Ishikawa (cell line): ENCODE measurements at regions not wholly inside any gene's neighbourhood (a gene's known extent, or its start where the extent isn't known, plus 50 kb on each side); places are given as distances from the start of the nearest gene placed in this dataset.

Source experiments
- CEBPB ChIP-seq: IDR thresholded peaks from 2 replicates; pipeline ENCODE4 v1.6.1; 2012
- CREB1 ChIP-seq: IDR thresholded peaks from 2 replicates; pipeline ENCODE4 v1.6.1; 2012; ENCODE audit warnings: low read depth
- EGR1 ChIP-seq: IDR thresholded peaks from 2 replicates; pipeline ENCODE4 v1.6.1; 2012
- EP300 ChIP-seq: IDR thresholded peaks from 2 replicates; pipeline ENCODE4 v1.6.1; 2012; ENCODE audit warnings: borderline replicate concordance
- FOXM1 ChIP-seq: IDR thresholded peaks from 2 replicates; pipeline ENCODE4 v1.6.1; 2012; ENCODE audit warnings: low read depth, borderline replicate concordance
- MAX ChIP-seq: IDR thresholded peaks from 2 replicates; pipeline ENCODE4 v1.6.1; 2012
- NFIC ChIP-seq: IDR thresholded peaks from 2 replicates; pipeline ENCODE4 v1.6.1; 2012
- RAD21 ChIP-seq: IDR thresholded peaks from 2 replicates; pipeline ENCODE4 v1.6.1; 2012; ENCODE audit warnings: low read depth
- REST ChIP-seq: IDR thresholded peaks from 2 replicates; pipeline ENCODE4 v1.6.1; 2012; ENCODE audit warnings: low read depth, mild to moderate bottlenecking
- TAF1 ChIP-seq: IDR thresholded peaks from 2 replicates; pipeline ENCODE4 v1.6.1; 2012; ENCODE audit warnings: low read depth, mild to moderate bottlenecking
- TCF12 ChIP-seq: IDR thresholded peaks from 2 replicates; pipeline ENCODE4 v1.6.1; 2012; ENCODE audit warnings: low read depth
- TEAD4 ChIP-seq: IDR thresholded peaks from 2 replicates; pipeline ENCODE4 v1.6.1; 2012
- USF1 ChIP-seq: IDR thresholded peaks from 2 replicates; pipeline ENCODE4 v1.6.1; 2012
- YY1 ChIP-seq: IDR thresholded peaks from 2 replicates; pipeline ENCODE4 v1.6.1; 2012; ENCODE audit warnings: low read depth
- ZBTB7A ChIP-seq: IDR thresholded peaks from 2 replicates; pipeline ENCODE4 v1.6.1; 2012; ENCODE audit warnings: low read depth

GRCh38 chr20:60906555-60906954, 345.5 kb upstream of the CDH4 start:
- TF ChIP-seq TCF12 (no peak), YY1 (no peak), REST (no peak), EP300 (no peak), NFIC (no peak), TAF1 (no peak), CREB1 (no peak), FOXM1 (no peak), MAX (no peak), ZBTB7A (no peak), TEAD4 (no peak), CEBPB (no peak), RAD21 (no peak), USF1 (no peak), EGR1 (no peak)

GRCh38 chr20:60913298-60913697, 338.8 kb upstream of the CDH4 start:
- TF ChIP-seq TCF12 (no peak), EP300 (no peak), ZBTB7A (no peak), NFIC (no peak), EGR1 (no peak), TEAD4 (no peak), TAF1 (no peak), MAX (no peak), RAD21 (no peak), FOXM1 (no peak), CREB1 (no peak), CEBPB (no peak)

- TF ChIP-seq FOXM1: no peak
- TF ChIP-seq CREB1: no peak
- no peak for TF ChIP-seq EP300
- TF ChIP-seq ZBTB7A: no peak
- TF ChIP-seq TCF12: no peak
- no peak for TF ChIP-seq NFIC
- TF ChIP-seq RAD21: no peak
- no peak for TF ChIP-seq REST
- no peak for TF ChIP-seq USF1
- TF ChIP-seq MAX: no peak
- no peak for TF ChIP-seq EGR1
- TF ChIP-seq TEAD4: no peak
- no peak for TF ChIP-seq YY1
- TF ChIP-seq TAF1: no peak
- no peak for TF ChIP-seq CEBPB
These were observed 330.9 kb upstream of the CDH4 start for GRCh38 chr20:60921022-60921622.

- TF ChIP-seq YY1 (no peak), EGR1 (no peak), FOXM1 (no peak), CEBPB (no peak), MAX (no peak), TCF12 (no peak), EP300 (no peak), REST (no peak), TAF1 (no peak), RAD21 (no peak), TEAD4 (no peak), USF1 (no peak), CREB1 (no peak), ZBTB7A (no peak), NFIC (no peak)
These were observed 325.2 kb upstream of the CDH4 start for GRCh38 chr20:60926831-60927230.
